ENCODE measurements at regions not wholly inside any gene's neighbourhood (a gene's known extent, or its start where the extent isn't known, plus 50 kb on each side); places are given as distances from the start of the nearest gene placed in this dataset.
"Not testable (repeated sequence)": the region's sequence is repeated elsewhere in the genome, so short reads cannot be mapped to it uniquely, and the experiment has no call there.

DNA sequence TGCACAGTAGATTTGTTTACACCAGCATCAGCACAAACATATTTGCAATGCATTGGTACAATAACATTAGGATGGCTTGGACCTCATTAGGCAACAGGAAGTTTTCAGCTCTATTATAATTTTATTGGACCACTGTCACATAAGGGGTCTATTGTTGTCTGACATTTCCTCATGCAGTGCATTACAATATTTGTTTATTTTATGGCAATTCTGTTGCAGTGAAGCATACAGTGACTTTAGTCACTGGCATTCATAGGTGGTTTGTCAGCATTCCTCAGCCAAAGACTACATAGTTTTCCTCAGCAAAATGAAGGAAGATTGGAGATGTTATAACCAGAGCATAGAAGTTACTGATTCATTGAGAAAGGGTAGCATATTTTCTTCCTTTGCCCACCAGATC, 1732.9 kb downstream of the PCDH9 start:
- no peak overlapping the region for H3K4me3 ChIP-seq (ENCODE audit: low read length)
- TF ChIP-seq ZNF274 (IDR thresholded peaks at IDR 0.05; ENCODE audit: low read depth, low read length): no peak

DNA sequence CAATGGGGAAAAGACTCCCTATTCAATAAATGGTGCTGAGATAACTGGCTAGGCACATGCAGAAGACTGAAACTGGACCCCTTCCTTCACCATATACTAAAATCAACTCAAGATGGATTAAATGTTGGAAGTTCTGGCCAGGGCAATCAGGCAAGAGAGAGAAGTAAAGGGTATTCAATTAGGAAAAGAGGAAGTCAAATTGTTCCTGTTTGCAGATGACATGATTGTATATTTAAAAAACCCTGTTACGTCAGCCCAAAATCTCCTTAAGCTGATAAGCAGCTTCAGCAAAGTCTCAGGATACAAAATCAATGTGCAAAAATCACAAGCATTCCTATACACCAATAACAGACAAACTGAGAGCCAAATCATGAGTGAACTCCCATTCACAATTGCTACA, 1739.4 kb downstream of the PCDH9 start:
- not testable (repeated sequence) for H3K4me3 ChIP-seq (ENCODE audit: low read length)

GRCh38 chr13:65488606-65489005, 1741.5 kb downstream of the PCDH9 start:
- TF ChIP-seq ZNF274 (IDR thresholded peaks at IDR 0.05; ENCODE audit: low read depth, low read length): no peak
- no peak overlapping the region for H3K4me3 ChIP-seq (ENCODE audit: low read length)

DNA sequence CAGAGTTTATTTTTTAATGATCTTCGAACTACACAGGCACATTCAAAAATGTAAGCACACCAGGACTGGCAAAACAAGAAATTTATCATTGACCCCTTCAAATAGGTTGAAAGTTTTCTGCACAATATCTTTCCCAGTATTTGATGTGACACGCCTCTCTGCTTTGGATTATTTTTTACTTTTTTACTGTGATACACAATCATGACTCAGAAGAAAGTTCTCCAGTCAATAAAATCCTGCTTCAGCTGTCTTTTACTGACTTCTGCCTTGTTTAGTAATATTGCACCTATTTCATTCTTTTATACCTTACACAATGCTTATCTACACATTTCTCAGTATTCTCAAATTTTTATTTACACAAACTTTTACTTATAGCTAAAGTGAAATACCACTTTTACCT, 1750.4 kb downstream of the PCDH9 start:
- no peak for TF ChIP-seq ZNF274 (IDR thresholded peaks at IDR 0.05; ENCODE audit: low read depth, low read length)

GRCh38 chr13:65473196-65473595, 1756.9 kb downstream of the PCDH9 start:
- no peak for TF ChIP-seq ZNF274 (IDR thresholded peaks at IDR 0.05; ENCODE audit: low read depth, low read length)
- no peak overlapping the region for H3K4me3 ChIP-seq (ENCODE audit: low read length)

More for the DNA sequence above, 1750.4 kb downstream of the PCDH9 start:
- H3K4me3 ChIP-seq (ENCODE audit: low read length): no peak overlapping the region

DNA sequence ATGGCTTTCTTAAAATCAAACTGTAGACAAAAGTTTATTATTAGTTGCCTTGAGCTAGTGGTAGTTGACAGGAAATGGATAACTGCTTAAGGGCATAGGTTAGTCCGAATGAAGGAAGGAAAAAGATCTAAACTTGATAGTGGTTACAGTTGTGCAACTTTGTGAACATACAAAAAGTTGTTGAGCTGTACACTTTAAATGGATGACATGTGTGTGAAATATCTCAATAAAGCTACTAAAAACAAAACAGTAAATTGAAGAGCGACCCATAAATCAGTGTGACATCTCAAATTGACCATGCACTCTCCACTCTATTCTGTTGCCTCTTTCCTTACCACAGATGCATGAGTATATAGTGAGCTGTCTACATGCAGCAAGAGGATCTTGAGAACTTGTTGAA, 1757.8 kb downstream of the PCDH9 start:
- TF ChIP-seq ZNF274 (IDR thresholded peaks at IDR 0.05; ENCODE audit: low read depth, low read length): no peak
- no peak overlapping the region for H3K4me3 ChIP-seq (ENCODE audit: low read length)

- TF ChIP-seq ZNF274 (IDR thresholded peaks at IDR 0.05; ENCODE audit: low read depth, low read length): no peak
- no peak overlapping the region for H3K4me3 ChIP-seq (ENCODE audit: low read length)
Measured at GRCh38 chr13:65470781-65471180, 1759.4 kb downstream of the PCDH9 start.

GRCh38 chr13:65468628-65469027, 1761.5 kb downstream of the PCDH9 start:
- TF ChIP-seq ZNF274 (IDR thresholded peaks at IDR 0.05; ENCODE audit: low read depth, low read length): no peak
- H3K4me3 ChIP-seq (ENCODE audit: low read length): no peak overlapping the region

DNA sequence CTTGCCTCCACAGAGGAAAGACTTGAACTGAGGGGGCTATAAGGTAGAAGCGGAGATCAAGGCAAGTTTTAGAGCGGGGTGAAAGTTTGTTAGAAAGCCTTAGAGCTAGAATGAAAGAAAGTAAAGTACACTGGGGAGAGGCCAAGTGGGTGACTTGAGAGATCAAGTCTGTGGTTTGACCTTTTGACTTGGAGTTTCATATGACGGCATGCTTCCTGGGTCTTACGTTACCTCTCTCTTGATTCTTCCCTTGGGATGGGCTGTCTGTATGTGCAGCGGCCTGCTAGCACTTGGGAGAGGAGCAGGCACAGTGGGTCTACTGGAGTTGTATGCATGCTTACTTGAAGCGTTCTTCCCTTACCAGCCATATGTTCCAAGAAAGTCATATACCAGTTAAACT, 1768.5 kb downstream of the PCDH9 start:
- TF ChIP-seq ZNF274 (IDR thresholded peaks at IDR 0.05; ENCODE audit: low read depth, low read length): no peak
- H3K4me3 ChIP-seq (ENCODE audit: low read length): no peak overlapping the region

- TF ChIP-seq ZNF274 (IDR thresholded peaks at IDR 0.05; ENCODE audit: low read depth, low read length): no peak
- H3K4me3 ChIP-seq (ENCODE audit: low read length): no peak overlapping the region
Measured at GRCh38 chr13:65460136-65460535, 1770.0 kb downstream of the PCDH9 start.

GRCh38 chr13:65456150-65456912, 1773.8 kb downstream of the PCDH9 start:
- TF ChIP-seq ZNF274 (IDR thresholded peaks at IDR 0.05; ENCODE audit: low read depth, low read length): no peak
- no peak overlapping the region for H3K4me3 ChIP-seq (ENCODE audit: low read length)

DNA sequence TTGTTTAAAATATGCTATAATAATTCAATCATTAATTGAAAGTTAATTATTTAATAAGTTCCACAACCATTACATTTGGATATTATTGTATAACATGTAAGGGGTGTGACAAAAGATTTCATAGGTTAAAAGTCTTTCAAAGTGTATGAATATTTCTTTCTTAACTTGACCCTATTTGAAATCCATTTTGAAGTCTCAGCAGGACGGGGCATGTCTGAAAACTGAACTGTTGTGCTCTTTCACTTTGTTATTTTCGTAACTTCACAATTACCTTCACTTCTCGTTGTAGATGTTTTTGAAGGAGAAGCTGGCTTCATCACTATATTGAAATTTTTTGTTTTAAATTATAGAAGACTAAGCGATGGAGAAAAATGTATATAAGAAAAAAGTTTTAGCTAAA, 1775.7 kb downstream of the PCDH9 start:
- no peak for TF ChIP-seq ZNF274 (IDR thresholded peaks at IDR 0.05; ENCODE audit: low read depth, low read length)
- no peak overlapping the region for H3K4me3 ChIP-seq (ENCODE audit: low read length)

- H3K4me3 ChIP-seq (ENCODE audit: low read length): no peak overlapping the region
Measured at GRCh38 chr13:65453982-65454381, 1776.2 kb downstream of the PCDH9 start.

DNA sequence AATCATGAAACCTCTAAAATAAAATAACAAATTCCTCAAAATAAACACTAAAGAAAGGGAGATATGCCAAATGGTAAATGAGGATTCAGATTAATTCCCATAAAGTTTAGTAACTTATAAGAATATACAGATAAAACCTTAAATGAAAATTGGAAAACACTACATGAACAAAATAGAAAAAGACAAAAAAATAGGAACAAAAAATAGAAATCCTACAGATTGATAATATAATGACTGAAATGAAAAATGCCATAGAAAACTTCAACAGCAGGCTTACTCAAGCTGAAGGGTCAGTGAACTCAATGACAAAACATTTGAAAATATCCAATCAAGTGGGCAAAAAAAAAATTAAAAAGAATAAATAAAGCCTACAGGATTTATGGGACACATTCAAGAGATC, 1784.8 kb downstream of the PCDH9 start:
- TF ChIP-seq ZNF274 (IDR thresholded peaks at IDR 0.05; ENCODE audit: low read depth, low read length): no peak
- no peak overlapping the region for H3K4me3 ChIP-seq (ENCODE audit: low read length)

More at GRCh38 chr13:65453982-65454381, 1776.2 kb downstream of the PCDH9 start:
- TF ChIP-seq ZNF274 (IDR thresholded peaks at IDR 0.05; ENCODE audit: low read depth, low read length): no peak

DNA sequence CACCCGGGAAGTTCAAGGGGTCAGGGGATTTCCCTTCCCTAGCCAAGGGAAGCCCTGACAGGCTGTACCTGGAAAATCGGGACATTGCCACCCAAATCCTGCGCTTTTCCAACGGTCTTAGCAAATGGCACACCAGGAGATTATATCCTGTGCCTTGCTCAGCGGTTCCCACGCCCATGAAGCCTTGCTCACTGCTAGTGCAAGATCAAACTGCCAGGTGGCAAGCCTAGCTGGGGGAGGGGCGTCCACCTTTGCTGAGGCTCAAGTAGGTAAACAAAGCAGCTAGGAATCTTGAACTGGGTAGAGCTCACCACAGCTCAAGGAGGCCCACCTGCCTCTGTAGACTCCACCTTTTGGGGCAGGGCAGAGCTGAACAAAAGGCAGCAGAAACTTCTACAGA, 1794.5 kb downstream of the PCDH9 start:
- no peak for TF ChIP-seq ZNF274 (IDR thresholded peaks at IDR 0.05; ENCODE audit: low read depth, low read length)
- H3K4me3 ChIP-seq (ENCODE audit: low read length): no peak overlapping the region

DNA sequence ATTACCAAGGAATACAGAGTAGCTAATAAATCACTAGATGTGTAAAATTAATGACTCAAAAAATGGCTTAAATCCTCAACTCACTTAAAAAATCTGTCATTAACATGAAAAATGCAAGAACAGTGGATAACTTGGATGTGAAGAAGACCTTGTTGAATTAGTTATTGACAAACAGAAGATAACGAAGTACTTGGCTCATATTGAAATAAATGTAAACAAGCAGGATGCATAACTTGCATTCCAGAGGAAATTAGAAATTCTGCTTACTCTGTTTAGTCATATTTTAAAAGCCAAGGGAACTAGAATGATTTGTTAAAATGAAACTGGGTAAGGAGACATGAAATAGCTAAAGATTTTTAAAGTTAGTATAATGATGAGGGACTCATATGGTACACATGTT, 1812.2 kb downstream of the PCDH9 start:
- TF ChIP-seq ZNF274 (IDR thresholded peaks at IDR 0.05; ENCODE audit: low read depth, low read length): no peak
- H3K4me3 ChIP-seq (ENCODE audit: low read length): no peak overlapping the region
